Ascending aorta (tissue), 2 donors: ENCODE measurements at regions not wholly inside any gene's neighbourhood (a gene's known extent, or its start where the extent isn't known, plus 50 kb on each side); places are given as distances from the start of the nearest gene placed in this dataset.

Source experiments
- DNase-seq, 2 donors: peaks; one replicate each; pipeline ENCODE4 v3.0.0-alpha.2; 2019; ENCODE audit warnings: low spot score in 2 of 2
- H3K27ac ChIP-seq, 2 donors: fragments of 200-600 bp; sonication (generic); one replicate each; pipeline ENCODE4 v1.5.1; 2016 to 2017; ENCODE audit warnings: mild to moderate bottlenecking in 1 of 2
- H3K27me3 ChIP-seq: fragments of 200-600 bp; sonication (generic); one replicate; pipeline ENCODE4 v1.5.1; 2017
- H3K36me3 ChIP-seq, 2 donors: fragments of 200-600 bp; sonication (generic); one replicate each; pipeline ENCODE4 v1.5.1; 2016
- H3K4me1 ChIP-seq, 2 donors: fragments of 200-600 bp; sonication (generic); one replicate each; pipeline ENCODE4 v1.5.1; 2016 to 2017; ENCODE audit warnings: mild to moderate bottlenecking in 1 of 2
- H3K4me3 ChIP-seq, 2 donors: fragments of 200-600 bp; sonication (generic); one replicate each; pipeline ENCODE4 v1.5.1; 2016 to 2017; ENCODE audit warnings: mild to moderate bottlenecking in 1 of 2
- H3K9me3 ChIP-seq, 2 donors: fragments of 200-600 bp; sonication (generic); one replicate each; pipeline ENCODE4 v1.5.1; 2016
- intact Hi-C: fragments of 100-400 bp; cut with DNase I; formaldehyde crosslinking; loops from one replicate; pipeline ENCODE4 v1.15.1; 2023
- TF ChIP-seq, protein P1 (sequence below), 3 experiments: fragments of 200-600 bp in 2 of 3; fragments of 450-650 bp in 1 of 3; sonication (generic) in 2 of 3; IDR thresholded peaks; one replicate each; pipeline ENCODE4 v1.5.1; 2016 to 2019; ENCODE audit warnings: antibody characterized with exemption in 3 of 3, mild to moderate bottlenecking in 1 of 3, moderate library complexity in 1 of 3

DNA sequence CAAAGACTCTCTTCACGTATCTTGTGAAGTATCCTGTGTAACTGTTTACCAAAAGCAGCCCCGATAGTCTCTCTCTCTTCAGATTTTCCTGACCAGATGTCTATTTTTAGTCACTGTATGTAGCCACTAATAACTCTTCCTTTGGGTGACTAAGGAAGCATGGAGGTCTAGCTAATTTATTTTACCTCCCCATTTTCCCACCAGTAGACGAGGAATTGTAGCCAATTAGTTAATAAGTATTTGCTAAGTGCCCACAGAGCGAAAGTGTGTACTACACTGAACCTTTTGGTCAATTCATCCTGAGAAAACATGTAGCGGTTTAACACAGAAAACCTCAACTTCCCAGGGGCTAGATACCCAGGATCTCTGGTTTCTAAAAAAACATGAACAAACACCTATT is 180.6 kb downstream of the TBX18 start:
- H3K27me3 ChIP-seq: no peaks in the 10 kb centered on the region
- TF ChIP-seq, protein P1, sequence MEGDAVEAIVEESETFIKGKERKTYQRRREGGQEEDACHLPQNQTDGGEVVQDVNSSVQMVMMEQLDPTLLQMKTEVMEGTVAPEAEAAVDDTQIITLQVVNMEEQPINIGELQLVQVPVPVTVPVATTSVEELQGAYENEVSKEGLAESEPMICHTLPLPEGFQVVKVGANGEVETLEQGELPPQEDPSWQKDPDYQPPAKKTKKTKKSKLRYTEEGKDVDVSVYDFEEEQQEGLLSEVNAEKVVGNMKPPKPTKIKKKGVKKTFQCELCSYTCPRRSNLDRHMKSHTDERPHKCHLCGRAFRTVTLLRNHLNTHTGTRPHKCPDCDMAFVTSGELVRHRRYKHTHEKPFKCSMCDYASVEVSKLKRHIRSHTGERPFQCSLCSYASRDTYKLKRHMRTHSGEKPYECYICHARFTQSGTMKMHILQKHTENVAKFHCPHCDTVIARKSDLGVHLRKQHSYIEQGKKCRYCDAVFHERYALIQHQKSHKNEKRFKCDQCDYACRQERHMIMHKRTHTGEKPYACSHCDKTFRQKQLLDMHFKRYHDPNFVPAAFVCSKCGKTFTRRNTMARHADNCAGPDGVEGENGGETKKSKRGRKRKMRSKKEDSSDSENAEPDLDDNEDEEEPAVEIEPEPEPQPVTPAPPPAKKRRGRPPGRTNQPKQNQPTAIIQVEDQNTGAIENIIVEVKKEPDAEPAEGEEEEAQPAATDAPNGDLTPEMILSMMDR (IDR thresholded peaks at IDR 0.05): no peak
- H3K4me3 ChIP-seq: no peak overlapping the region
- intact Hi-C loops: no loop called here
- no peaks in the 10 kb centered on the region for H3K9me3 ChIP-seq
- no peak overlapping the region for H3K27ac ChIP-seq
- no peaks in the 10 kb centered on the region for H3K4me1 ChIP-seq
- DNase-seq: no peak
- no peaks in the 10 kb centered on the region for H3K36me3 ChIP-seq

DNA sequence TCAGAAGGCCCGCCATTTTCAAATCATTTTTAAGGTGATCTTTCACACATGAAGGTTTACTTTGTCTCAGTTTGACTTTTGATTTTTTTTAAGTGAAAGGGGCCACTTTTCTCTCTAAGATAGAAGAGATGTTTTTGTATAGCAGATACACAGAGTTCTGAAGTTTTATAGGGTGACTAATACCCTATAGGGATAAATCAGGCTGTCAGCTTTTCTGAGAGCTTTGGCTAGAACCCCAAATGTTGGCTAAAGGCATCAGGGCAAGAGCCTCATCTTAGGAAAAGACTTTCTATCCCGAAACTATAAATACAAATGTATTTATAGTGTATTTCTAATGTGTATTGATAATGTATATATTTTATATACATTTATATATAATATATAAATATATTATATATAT is 181.4 kb downstream of the TBX18 start:
- no peaks in the 10 kb centered on the region for H3K9me3 ChIP-seq
- H3K4me1 ChIP-seq: no peaks in the 10 kb centered on the region
- intact Hi-C loops: no loop called here
- no peak overlapping the region for H3K4me3 ChIP-seq
- H3K27me3 ChIP-seq: no peaks in the 10 kb centered on the region
- DNase-seq: no peak
- no peak overlapping the region for H3K27ac ChIP-seq
- H3K36me3 ChIP-seq: no peaks in the 10 kb centered on the region
- TF ChIP-seq, protein P1 (IDR thresholded peaks at IDR 0.05): no peak

DNA sequence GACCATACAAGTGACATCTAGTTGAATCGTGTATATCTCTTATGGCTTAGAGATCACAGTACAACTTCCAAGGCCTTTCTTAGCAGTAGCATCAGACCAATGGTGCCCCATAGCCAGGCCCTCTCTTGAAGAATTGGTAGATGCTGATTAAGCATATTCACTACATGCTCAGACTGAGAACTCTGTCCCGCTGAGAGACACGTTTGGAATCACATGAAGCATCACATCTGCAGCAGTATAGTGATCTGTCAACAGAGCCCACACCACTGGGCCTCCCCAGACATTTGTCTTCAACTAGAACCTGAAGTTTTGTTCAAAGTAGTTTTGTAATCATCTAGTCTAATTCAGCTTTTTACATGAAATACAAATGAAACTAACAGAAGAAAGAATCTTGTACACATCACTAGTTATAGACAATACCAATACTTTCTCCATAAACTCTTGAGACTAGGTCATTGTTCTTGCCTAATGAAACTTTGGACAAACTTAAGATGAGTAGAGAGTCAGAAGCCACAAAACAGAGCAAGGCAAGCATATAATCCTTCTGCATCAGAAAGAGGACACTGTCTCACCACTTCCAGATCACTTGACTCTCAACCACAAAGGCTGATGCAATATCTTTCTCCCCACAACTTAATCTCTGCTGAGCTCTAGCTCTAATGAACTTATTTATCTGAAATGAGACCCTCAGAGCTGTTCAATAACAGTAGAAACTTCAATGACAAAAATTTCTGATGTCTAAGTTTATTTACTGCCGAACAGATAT is 182.7 kb downstream of the TBX18 start:
- Histone ChIP-seq H3K36me3 (no peaks in the 10 kb centered on the region), H3K4me3 (no peak overlapping the region), H3K27me3 (no peaks in the 10 kb centered on the region), H3K4me1 (no peaks in the 10 kb centered on the region), H3K9me3 (no peaks in the 10 kb centered on the region), H3K27ac (no peak overlapping the region)
- no peak for DNase-seq
- TF ChIP-seq, protein P1 (IDR thresholded peaks at IDR 0.05): no peak
- intact Hi-C loops: no loop called here

DNA sequence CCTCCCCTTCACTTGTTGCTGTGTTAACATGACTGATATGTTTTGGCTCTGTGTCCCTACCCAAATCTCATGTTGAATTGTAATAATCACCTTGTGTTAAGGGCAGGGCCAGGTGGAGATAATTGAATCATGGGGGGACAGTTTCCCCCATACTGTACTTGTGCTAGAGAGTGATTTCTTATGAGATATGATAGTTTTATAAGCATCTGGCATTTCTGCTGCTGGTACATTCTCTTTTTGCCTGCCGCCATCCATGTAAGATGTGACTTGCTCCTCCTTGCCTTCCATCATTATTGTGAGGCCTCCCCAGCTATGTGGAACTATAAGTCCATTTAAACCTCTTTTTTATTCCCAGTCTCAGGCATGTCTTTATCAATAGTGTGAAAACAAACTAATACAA is 185.0 kb downstream of the TBX18 start:
- Histone ChIP-seq H3K9me3 (no peaks in the 10 kb centered on the region), H3K4me1 (no peaks in the 10 kb centered on the region), H3K4me3 (no peak overlapping the region), H3K27ac (no peak overlapping the region), H3K27me3 (no peaks in the 10 kb centered on the region), H3K36me3 (no peaks in the 10 kb centered on the region)
- no peak for DNase-seq
- intact Hi-C loops: no loop called here
- TF ChIP-seq, protein P1 (IDR thresholded peaks at IDR 0.05): no peak

DNA sequence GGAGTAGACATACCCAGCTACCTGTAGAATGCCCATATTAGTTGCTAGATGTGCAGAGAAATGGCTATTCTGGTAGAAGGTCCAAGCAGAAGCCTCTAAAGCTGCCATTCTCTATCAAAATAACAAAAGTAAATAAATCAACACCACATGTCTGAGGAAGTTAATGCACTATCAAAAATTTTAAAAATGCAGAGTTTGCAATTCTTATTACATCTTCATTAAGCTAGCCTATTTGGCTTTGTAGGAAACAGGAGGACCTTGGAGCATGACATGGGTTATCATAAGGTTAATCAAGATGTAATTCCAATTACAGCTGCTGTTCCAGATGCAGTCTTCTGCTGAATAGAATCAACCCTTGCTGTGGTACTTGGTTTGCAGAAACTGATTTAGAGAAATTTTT is 188.4 kb downstream of the TBX18 start:
- no peak for DNase-seq
- Histone ChIP-seq H3K36me3 (no peaks in the 10 kb centered on the region), H3K27me3 (no peaks in the 10 kb centered on the region), H3K4me1 (no peaks in the 10 kb centered on the region), H3K4me3 (no peak overlapping the region), H3K9me3 (no peaks in the 10 kb centered on the region), H3K27ac (no peak overlapping the region)
- TF ChIP-seq, protein P1 (IDR thresholded peaks at IDR 0.05): no peak
- intact Hi-C loops: no loop called here

DNA sequence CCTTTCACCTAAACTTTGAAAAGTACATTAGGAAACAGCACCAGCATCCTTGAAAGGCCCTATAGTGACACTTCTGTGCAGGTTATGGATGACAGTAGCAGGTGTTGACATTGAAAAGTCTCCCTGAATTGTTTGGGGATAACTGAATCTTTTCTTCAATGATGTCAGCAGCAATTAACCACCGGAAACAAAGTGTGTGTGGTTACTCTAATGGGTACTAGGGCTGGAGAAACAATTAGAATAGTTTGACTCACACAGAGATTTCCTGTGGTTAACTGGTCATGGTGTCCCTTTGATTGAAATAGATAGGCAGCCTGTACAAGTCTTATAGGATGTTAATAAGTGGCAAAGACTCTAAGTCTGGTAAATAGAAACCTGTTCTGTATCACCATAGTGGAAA is 189.1 kb downstream of the TBX18 start:
- TF ChIP-seq, protein P1 (IDR thresholded peaks at IDR 0.05): no peak
- no peak for DNase-seq
- Histone ChIP-seq H3K36me3 (no peaks in the 10 kb centered on the region), H3K27ac (no peak overlapping the region), H3K9me3 (no peaks in the 10 kb centered on the region), H3K4me3 (no peak overlapping the region), H3K27me3 (no peaks in the 10 kb centered on the region), H3K4me1 (no peaks in the 10 kb centered on the region)
- intact Hi-C loops: no loop called here
